H9 (cell line): ENCODE measurements at regions not wholly inside any gene's neighbourhood (a gene's known extent, or its start where the extent isn't known, plus 50 kb on each side); places are given as distances from the start of the nearest gene placed in this dataset.

Source experiments
- DNase-seq: peaks from one replicate; pipeline ENCODE4 v3.0.0-alpha.2; 2017
- H2AFZ ChIP-seq: one replicate; pipeline ENCODE4 v1.6.1; 2013; ENCODE audit warnings: mild to moderate bottlenecking, low read length, control low read depth, moderate library complexity
- H2AK5ac ChIP-seq: 2 replicates; pipeline ENCODE4 v1.6.1; 2013; ENCODE audit warnings: low read length, control low read depth, mixed read lengths; ENCODE audit not compliant: insufficient read length
- H2BK120ac ChIP-seq: one replicate; pipeline ENCODE4 v1.6.1; 2013; ENCODE audit warnings: low read depth, mild to moderate bottlenecking, low read length, control low read depth, inconsistent platforms; ENCODE audit not compliant: poor library complexity, severe bottlenecking
- H2BK12ac ChIP-seq: 2 replicates; pipeline ENCODE4 v1.6.1; 2013; ENCODE audit warnings: low read length, control low read depth, mixed read lengths, low read depth; ENCODE audit not compliant: insufficient read length
- H2BK15ac ChIP-seq: 2 replicates; pipeline ENCODE4 v1.6.1; 2013; ENCODE audit warnings: low read depth, low read length, control low read depth
- H2BK20ac ChIP-seq: one replicate; pipeline ENCODE4 v1.6.1; 2013; ENCODE audit warnings: low read depth, mild to moderate bottlenecking, low read length, control low read depth, inconsistent platforms; ENCODE audit not compliant: poor library complexity, severe bottlenecking
- H2BK5ac ChIP-seq: 2 replicates; pipeline ENCODE4 v1.6.1; 2013; ENCODE audit warnings: low read length, control low read depth, mixed read lengths; ENCODE audit not compliant: insufficient read length
- H3K14ac ChIP-seq: 2 replicates; pipeline ENCODE4 v1.6.1; 2013; ENCODE audit warnings: low read length, control low read depth; ENCODE audit not compliant: insufficient read depth
- H3K18ac ChIP-seq: 2 replicates; pipeline ENCODE4 v1.6.1; 2013; ENCODE audit warnings: low read depth, mild to moderate bottlenecking, mixed read lengths, low read length, control low read depth; ENCODE audit not compliant: insufficient read length
- H3K23ac ChIP-seq: 2 replicates; pipeline ENCODE4 v1.6.1; 2013; ENCODE audit warnings: low read length, control low read depth, mixed read lengths, low read depth; ENCODE audit not compliant: insufficient read length
- H3K23me2 ChIP-seq: 2 replicates; pipeline ENCODE4 v1.6.1; 2013; ENCODE audit warnings: low read depth, mild to moderate bottlenecking, mixed read lengths, low read length, control low read depth; ENCODE audit not compliant: insufficient read length, poor library complexity, severe bottlenecking
- H3K27ac ChIP-seq: 2 replicates; pipeline ENCODE4 v1.5.1; 2013; ENCODE audit warnings: low read length, control low read depth, mixed read lengths, low read depth; ENCODE audit not compliant: insufficient read length
- H3K27me3 ChIP-seq: 2 replicates; pipeline ENCODE4 v1.6.1; 2013; ENCODE audit warnings: low read length, control low read depth, inconsistent platforms; ENCODE audit not compliant: insufficient read depth
- H3K4ac ChIP-seq: 2 replicates; pipeline ENCODE4 v1.6.1; 2013; ENCODE audit warnings: low read depth, mild to moderate bottlenecking, control low read depth, inconsistent platforms, low read length, moderate library complexity
- H3K4me1 ChIP-seq: 2 replicates; pipeline ENCODE4 v1.6.1; 2013; ENCODE audit warnings: low read length, control low read depth, inconsistent platforms; ENCODE audit not compliant: insufficient read depth
- H3K4me2 ChIP-seq: 2 replicates; pipeline ENCODE4 v1.6.1; 2013; ENCODE audit warnings: low read length, control low read depth, mixed read lengths; ENCODE audit not compliant: insufficient read length, insufficient read depth
- H3K56ac ChIP-seq: 2 replicates; pipeline ENCODE4 v1.6.1; 2013; ENCODE audit warnings: low read depth, mild to moderate bottlenecking, mixed read lengths, low read length, control low read depth; ENCODE audit not compliant: insufficient read length
- H3K79me1 ChIP-seq: 2 replicates; pipeline ENCODE4 v1.6.1; 2013; ENCODE audit warnings: low read depth, mild to moderate bottlenecking, moderate library complexity, low read length, control low read depth, inconsistent platforms; ENCODE audit not compliant: insufficient read depth, poor library complexity, severe bottlenecking
- H3K79me2 ChIP-seq: 2 replicates; pipeline ENCODE4 v1.6.1; 2013; ENCODE audit warnings: low read length, control low read depth, inconsistent platforms; ENCODE audit not compliant: insufficient read depth
- H3K9ac ChIP-seq: 2 replicates; pipeline ENCODE4 v1.6.1; 2013; ENCODE audit warnings: low read length, control low read depth, mixed read lengths; ENCODE audit not compliant: insufficient read length; ENCODE audit errors: extremely low read depth
- H3K9me3 ChIP-seq: one replicate; pipeline ENCODE4 v1.6.1; 2013; ENCODE audit warnings: low read depth, low read length, inconsistent platforms; ENCODE audit not compliant: control insufficient read depth
- H3T11ph ChIP-seq: one replicate; pipeline ENCODE4 v1.6.1; 2013; ENCODE audit warnings: mild to moderate bottlenecking, low read length, control low read depth, inconsistent platforms
- H4K20me1 ChIP-seq: one replicate; pipeline ENCODE4 v1.6.1; 2013; ENCODE audit not compliant: control insufficient read depth, insufficient read length, insufficient read depth
- H4K5ac ChIP-seq: 2 replicates; pipeline ENCODE4 v1.6.1; 2013; ENCODE audit warnings: low read depth, mild to moderate bottlenecking, mixed read lengths, low read length, control low read depth; ENCODE audit not compliant: insufficient read length
- H4K8ac ChIP-seq: replicated peaks from 2 replicates; pipeline ENCODE4 v1.6.1; 2013; ENCODE audit warnings: low read length, control low read depth, mixed read lengths, low read depth; ENCODE audit not compliant: insufficient read length
- H4K91ac ChIP-seq: 2 replicates; pipeline ENCODE4 v1.6.1; 2013; ENCODE audit warnings: low read depth, mild to moderate bottlenecking, moderate library complexity, mixed read lengths, low read length, control low read depth; ENCODE audit not compliant: insufficient read length
- H3K27ac Mint-ChIP-seq, 3 experiments: 2 replicates in 2 of 3; 3 replicates in 1 of 3; pipeline ENCODE4 v1.8.0; 2020 to 2021; ENCODE audit warnings: mixed read lengths in 3 of 3, mild to moderate bottlenecking in 1 of 3, moderate library complexity in 1 of 3
- H3K27me3 Mint-ChIP-seq: 2 replicates; pipeline ENCODE4 v1.8.0; 2021; ENCODE audit warnings: low read depth, mild to moderate bottlenecking, moderate library complexity, mixed read lengths
- H3K36me3 Mint-ChIP-seq, 3 experiments: 2 replicates in 2 of 3; 3 replicates in 1 of 3; pipeline ENCODE4 v1.8.0; 2020 to 2021; ENCODE audit warnings: low read depth in 3 of 3, mixed read lengths in 3 of 3; ENCODE audit not compliant: insufficient read depth in 1 of 3
- H3K4me1 Mint-ChIP-seq, 2 experiments: 2 replicates each; pipeline ENCODE4 v1.8.0; 2020; ENCODE audit warnings: mixed read lengths in 2 of 2
- H3K4me3 Mint-ChIP-seq, 2 experiments: 2 replicates in 1 of 2; 3 replicates in 1 of 2; pipeline ENCODE4 v1.8.0; 2020 to 2021; ENCODE audit warnings: mild to moderate bottlenecking in 2 of 2, mixed read lengths in 2 of 2, moderate library complexity in 1 of 2
- H3K9me3 Mint-ChIP-seq, 2 experiments: 2 replicates in 1 of 2; 3 replicates in 1 of 2; pipeline ENCODE4 v1.8.0; 2020; ENCODE audit warnings: mild to moderate bottlenecking in 2 of 2, mixed read lengths in 2 of 2, moderate library complexity in 1 of 2
- WGBS: extraction: QIAGEN DNeasy Blood & Tissue Kit; methylation state at CpG from one replicate; pipeline ENCODE4 v1.1.7; 2013; ENCODE audit warnings: missing lambda C conversion rate, low lambda C conversion rate, mixed read lengths; ENCODE audit not compliant: insufficient read length; ENCODE audit errors: extremely low coverage; 5-methylcytosine and 5-hydroxymethylcytosine counted together
- TF ChIP-seq, protein P1 (sequence below): fragments of 200-600 bp; sonication (generic); conservative IDR thresholded peaks from 3 replicates; pipeline ENCODE4 v1.8.0; 2021; ENCODE audit warnings: antibody characterized with exemption, mild to moderate bottlenecking

DNA sequence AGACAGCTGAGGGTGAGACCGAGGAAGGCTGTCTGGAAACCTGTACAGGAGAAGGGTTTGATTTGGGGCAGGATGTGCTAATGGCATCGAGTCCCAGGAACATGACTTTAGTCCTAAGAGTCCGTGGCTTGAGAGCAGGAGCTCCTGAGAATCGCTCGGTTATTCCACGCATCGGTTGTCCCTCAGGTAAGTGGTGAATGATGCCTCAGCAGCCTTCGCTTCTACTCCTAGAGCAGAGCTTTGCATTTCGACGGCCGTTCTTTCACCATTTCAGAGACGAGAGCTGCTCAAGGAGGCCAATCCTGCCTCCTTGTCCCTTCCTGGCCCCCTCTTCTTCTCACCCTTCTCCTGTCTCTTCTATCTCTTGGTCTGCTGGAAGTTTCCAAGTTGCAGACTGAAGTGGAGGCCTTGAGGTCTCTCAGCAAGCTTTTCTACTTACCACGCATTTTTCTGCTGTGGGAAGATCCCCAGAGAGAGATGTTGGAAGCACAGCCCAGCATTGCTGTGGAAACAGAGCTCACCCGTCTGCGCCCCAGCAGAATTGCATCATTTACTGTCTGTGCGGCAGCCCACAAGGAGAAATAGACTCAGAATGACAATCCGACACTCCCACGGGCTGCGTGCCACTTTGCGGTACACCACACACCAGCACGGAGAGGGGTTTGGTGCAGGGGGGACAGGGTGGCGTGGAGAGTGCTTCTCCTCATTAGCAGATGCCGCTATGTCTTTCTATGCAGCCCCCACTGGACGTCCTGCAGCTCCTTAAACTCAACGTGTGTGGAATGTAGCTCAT, 270.7 kb upstream of the C1orf174 start:
- Histone ChIP-seq H3K56ac (no peak overlapping the region), H4K5ac (no peak overlapping the region), H3K27ac (no peak overlapping the region), H3K14ac (no peak overlapping the region), H4K91ac (no peak overlapping the region), H4K8ac (no peak overlapping the region), H3T11ph (no peak overlapping the region), H2BK20ac (no peak overlapping the region), H2AK5ac (no peak overlapping the region), H2BK12ac (no peak overlapping the region), H3K23me2 (no peaks in the 10 kb centered on the region), H3K27me3 (no peaks in the 10 kb centered on the region), H3K4me2 (no peak overlapping the region), H3K4ac (no peak overlapping the region), H3K9me3 (no peaks in the 10 kb centered on the region), H2AFZ (no peak overlapping the region), H2BK5ac (no peak overlapping the region), H4K20me1 (no peaks in the 10 kb centered on the region), H3K23ac (no peak overlapping the region), H3K9ac (no peak overlapping the region), H3K79me1 (no peaks in the 10 kb centered on the region), H3K18ac (no peak overlapping the region), H3K4me1 (no peaks in the 10 kb centered on the region), H3K79me2 (no peaks in the 10 kb centered on the region), H2BK15ac (no peak overlapping the region), H2BK120ac (no peak overlapping the region)
- TF ChIP-seq, protein P1, sequence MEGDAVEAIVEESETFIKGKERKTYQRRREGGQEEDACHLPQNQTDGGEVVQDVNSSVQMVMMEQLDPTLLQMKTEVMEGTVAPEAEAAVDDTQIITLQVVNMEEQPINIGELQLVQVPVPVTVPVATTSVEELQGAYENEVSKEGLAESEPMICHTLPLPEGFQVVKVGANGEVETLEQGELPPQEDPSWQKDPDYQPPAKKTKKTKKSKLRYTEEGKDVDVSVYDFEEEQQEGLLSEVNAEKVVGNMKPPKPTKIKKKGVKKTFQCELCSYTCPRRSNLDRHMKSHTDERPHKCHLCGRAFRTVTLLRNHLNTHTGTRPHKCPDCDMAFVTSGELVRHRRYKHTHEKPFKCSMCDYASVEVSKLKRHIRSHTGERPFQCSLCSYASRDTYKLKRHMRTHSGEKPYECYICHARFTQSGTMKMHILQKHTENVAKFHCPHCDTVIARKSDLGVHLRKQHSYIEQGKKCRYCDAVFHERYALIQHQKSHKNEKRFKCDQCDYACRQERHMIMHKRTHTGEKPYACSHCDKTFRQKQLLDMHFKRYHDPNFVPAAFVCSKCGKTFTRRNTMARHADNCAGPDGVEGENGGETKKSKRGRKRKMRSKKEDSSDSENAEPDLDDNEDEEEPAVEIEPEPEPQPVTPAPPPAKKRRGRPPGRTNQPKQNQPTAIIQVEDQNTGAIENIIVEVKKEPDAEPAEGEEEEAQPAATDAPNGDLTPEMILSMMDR = no peak
- WGBS = no CpG with 5 or more reads among the region's 25 CpGs
- no peak overlapping the region for H3K27ac Mint-ChIP-seq
- H3K4me1 Mint-ChIP-seq = peaks cover 34 to 39% of the 10 kb centered on the region in 2 experiments
- H3K9me3 Mint-ChIP-seq = peaks cover 0 to under 1% of the 10 kb centered on the region in 2 experiments; a peak in 1 of 5 replicates
- peaks cover 0 to 3% (median 0%) of the 10 kb centered on the region in 3 experiments; a peak in 3 of 7 replicates for H3K36me3 Mint-ChIP-seq
- H3K27me3 Mint-ChIP-seq = peaks cover 30% of the 10 kb centered on the region
- H3K4me3 Mint-ChIP-seq = no peak overlapping the region
- DNase-seq = no peak
